Prostate gland (tissue), 2 donors: ENCODE measurements at regions not wholly inside any gene's neighbourhood (a gene's known extent, or its start where the extent isn't known, plus 50 kb on each side); places are given as distances from the start of the nearest gene placed in this dataset.
"Not testable (repeated sequence)": the region's sequence is repeated elsewhere in the genome, so short reads cannot be mapped to it uniquely, and the experiment has no call there.

Experiments used
- DNase-seq: peaks from one replicate; pipeline ENCODE4 v3.0.0-alpha.2; 2019; ENCODE audit warnings: low spot score
- H3K27ac ChIP-seq, 2 donors: fragments of 200-600 bp; sonication (generic); 2 replicates each; pipeline ENCODE4 v1.5.1; 2017 to 2019
- H3K27me3 ChIP-seq: fragments of 200-600 bp; sonication (generic); replicated peaks from 2 replicates; pipeline ENCODE4 v1.5.1; 2019; ENCODE audit not compliant: insufficient read depth
- H3K36me3 ChIP-seq, 2 donors: fragments of 200-600 bp; sonication (generic); 1 replicate in 1 of 2; 2 replicates in 1 of 2; pipeline versions ENCODE4 v1.5.1 to v1.8.1; 2017 to 2019
- H3K4me1 ChIP-seq: fragments of 200-600 bp; sonication (generic); replicated peaks from 2 replicates; pipeline ENCODE4 v1.5.1; 2019
- H3K4me3 ChIP-seq, 2 donors: fragments of 200-600 bp; sonication (generic); 2 replicates each; pipeline ENCODE4 v1.5.1; 2017 to 2019
- H3K9me3 ChIP-seq: fragments of 200-600 bp; sonication (generic); 2 replicates; pipeline ENCODE4 v1.5.1; 2017
- CTCF ChIP-seq, 4 experiments: fragments of 200-600 bp in 2 of 4; fragments of 450-650 bp in 2 of 4; sonication (generic) in 2 of 4; IDR thresholded peaks; 1 replicate in 3 of 4; 2 replicates in 1 of 4; pipeline ENCODE4 v1.5.1; 2016 to 2019; ENCODE audit warnings: antibody characterized with exemption in 4 of 4, mild to moderate bottlenecking in 2 of 4, moderate library complexity in 2 of 4
- POLR2A ChIP-seq: fragments of 450-650 bp; IDR thresholded peaks from one replicate; pipeline ENCODE4 v1.6.1; 2016; ENCODE audit warnings: antibody characterized with exemption, mild to moderate bottlenecking
- POLR2AphosphoS5 ChIP-seq: sonication (generic); formaldehyde crosslinking; IDR thresholded peaks from one replicate; pipeline ENCODE4 v1.6.1; 2017; ENCODE audit warnings: antibody characterized with exemption
- WGBS: methylation state at CpG from one replicate; pipeline ENCODE4 v1.1.5; 2018; 5-methylcytosine and 5-hydroxymethylcytosine counted together
- intact Hi-C: fragments of 100-400 bp; cut with DNase I; formaldehyde crosslinking; loops from one replicate; pipeline ENCODE4 v1.14.2; 2022

GRCh38 chr2:132220589-132220988 lies 58.8 kb upstream of the ANKRD30BL start:
- over 99% methylated on average over 25 of the region's 28 CpGs for WGBS
- H3K4me3 ChIP-seq, H3K36me3 ChIP-seq, H3K9me3 ChIP-seq, H3K27me3 ChIP-seq, H3K27ac ChIP-seq, intact Hi-C loops, DNase-seq, H3K4me1 ChIP-seq: not testable (repeated sequence)

GRCh38 chr2:132221886-132222285 lies 60.1 kb upstream of the ANKRD30BL start:
- 90% methylated on average over 2 of the region's 30 CpGs for WGBS
- H3K27ac ChIP-seq, H3K4me3 ChIP-seq, H3K36me3 ChIP-seq, intact Hi-C loops, H3K9me3 ChIP-seq, DNase-seq, H3K4me1 ChIP-seq, H3K27me3 ChIP-seq: not testable (repeated sequence)

GRCh38 chr2:132252191-132252893 lies 90.6 kb upstream of the ANKRD30BL start:
- Histone ChIP-seq H3K9me3 (no peaks in the 10 kb centered on the region), H3K27me3 (no peaks in the 10 kb centered on the region), H3K4me3 (no peak overlapping the region), H3K36me3 (no peaks in the 10 kb centered on the region), H3K4me1 (no peaks in the 10 kb centered on the region), H3K27ac (no peak overlapping the region)
- DNase-seq: no peak
- TF ChIP-seq POLR2AphosphoS5 (no peak), CTCF (IDR thresholded peaks at IDR 0.05) (no peak), POLR2A (no peak)
- intact Hi-C loops: no loop called here
- 93% methylated on average over 38 of the region's 38 CpGs for WGBS

- Histone ChIP-seq H3K9me3 (no peaks in the 10 kb centered on the region), H3K4me3 (no peak overlapping the region), H3K36me3 (no peaks in the 10 kb centered on the region), H3K27ac (no peak overlapping the region), H3K4me1 (no peaks in the 10 kb centered on the region), H3K27me3 (no peaks in the 10 kb centered on the region)
- intact Hi-C loops: no loop called here
- DNase-seq: no peak
- WGBS: 91% methylated on average over 17 of the region's 17 CpGs
- TF ChIP-seq CTCF (IDR thresholded peaks at IDR 0.05) (no peak), POLR2AphosphoS5 (no peak), POLR2A (no peak)
Measured at GRCh38 chr2:132252894-132253264, 91.1 kb upstream of the ANKRD30BL start.

GRCh38 chr2:132253496-132254305 lies 91.9 kb upstream of the ANKRD30BL start:
- intact Hi-C loops: no loop called here
- TF ChIP-seq POLR2AphosphoS5: no peak
- no peak for TF ChIP-seq POLR2A
- H3K27me3 ChIP-seq: no peaks in the 10 kb centered on the region
- no peaks in the 10 kb centered on the region for H3K9me3 ChIP-seq
- no peak for DNase-seq
- no peak overlapping the region for H3K4me3 ChIP-seq
- H3K27ac ChIP-seq: no peak overlapping the region
- H3K4me1 ChIP-seq: no peaks in the 10 kb centered on the region
- H3K36me3 ChIP-seq: no peaks in the 10 kb centered on the region
- WGBS: 96% methylated on average over 43 of the region's 50 CpGs

GRCh38 chr2:132254306-132254919 lies 92.7 kb upstream of the ANKRD30BL start:
- not testable (repeated sequence) for DNase-seq, H3K27me3 ChIP-seq
- 93% methylated on average over 25 of the region's 25 CpGs for WGBS

More at GRCh38 chr2:132254306-132254919, 92.7 kb upstream of the ANKRD30BL start:
- H3K27ac ChIP-seq, H3K9me3 ChIP-seq, H3K4me3 ChIP-seq, H3K36me3 ChIP-seq, intact Hi-C loops, H3K4me1 ChIP-seq: not testable (repeated sequence)
